GM23338 (cell line): ENCODE measurements at regions not wholly inside any gene's neighbourhood (a gene's known extent, or its start where the extent isn't known, plus 50 kb on each side); places are given as distances from the start of the nearest gene placed in this dataset.

Experiments used
- ATAC-seq: fragments of 200-7000 bp; cut with Tn5 transposase; 3 replicates; pipeline ENCODE4 v1.9.1; 2020
- DNase-seq: peaks from one replicate; pipeline ENCODE4 v3.0.0-alpha.2; 2015; ENCODE audit warnings: low spot score
- H2AFZ ChIP-seq: fragments of 200-600 bp; sonication (generic); 2 replicates; pipeline ENCODE4 v1.8.0; 2016; ENCODE audit warnings: antibody characterized with exemption, mild to moderate bottlenecking, moderate library complexity
- H3F3A ChIP-seq: fragments of 200-600 bp; sonication (generic); replicated peaks from 2 replicates; pipeline ENCODE4 v1.8.0; 2017; ENCODE audit warnings: antibody characterized with exemption, mixed run types, low read depth
- H3K27ac ChIP-seq: fragments of 200-600 bp; sonication (generic); 2 replicates; pipeline ENCODE4 v1.6.1; 2016; ENCODE audit warnings: low read depth
- H3K27me3 ChIP-seq: fragments of 200-600 bp; sonication (generic); 2 replicates; pipeline ENCODE4 v1.8.0; 2016; ENCODE audit warnings: mild to moderate bottlenecking, mixed run types, moderate library complexity; ENCODE audit not compliant: insufficient read depth
- H3K36me3 ChIP-seq: fragments of 200-600 bp; sonication (generic); 2 replicates; pipeline ENCODE4 v1.8.0; 2016; ENCODE audit warnings: mild to moderate bottlenecking; ENCODE audit not compliant: insufficient read depth
- H3K4me1 ChIP-seq: fragments of 200-600 bp; sonication (generic); 2 replicates; pipeline ENCODE4 v1.8.0; 2016; ENCODE audit warnings: mild to moderate bottlenecking, moderate library complexity; ENCODE audit not compliant: insufficient read depth
- H3K4me2 ChIP-seq: fragments of 200-600 bp; sonication (generic); 2 replicates; pipeline ENCODE4 v1.7.1; 2017; ENCODE audit warnings: mixed run types
- H3K4me3 ChIP-seq: fragments of 200-600 bp; sonication (generic); 2 replicates; pipeline ENCODE4 v1.6.1; 2016; ENCODE audit warnings: mixed run types
- H3K79me2 ChIP-seq: fragments of 200-600 bp; sonication (generic); replicated peaks from 2 replicates; pipeline ENCODE4 v1.8.0; 2017; ENCODE audit warnings: mild to moderate bottlenecking; ENCODE audit not compliant: insufficient read depth
- H3K9me2 ChIP-seq: fragments of 200-600 bp; sonication (generic); 2 replicates; pipeline ENCODE4 v1.8.0; 2017; ENCODE audit not compliant: insufficient read depth
- H4K20me1 ChIP-seq: fragments of 200-600 bp; sonication (generic); replicated peaks from 2 replicates; pipeline ENCODE4 v1.8.0; 2017; ENCODE audit warnings: mild to moderate bottlenecking; ENCODE audit not compliant: insufficient read depth
- H3K27ac Mint-ChIP-seq: 2 replicates; pipeline ENCODE4 v1.8.0; 2020; ENCODE audit warnings: inconsistent platforms, mild to moderate bottlenecking, moderate library complexity, mixed read lengths
- H3K27me3 Mint-ChIP-seq: 3 replicates; pipeline ENCODE4 v1.8.0; 2022; ENCODE audit warnings: low read depth, mild to moderate bottlenecking, moderate library complexity, mixed read lengths, inconsistent platforms; ENCODE audit not compliant: insufficient read depth, poor library complexity
- H3K36me3 Mint-ChIP-seq: 3 replicates; pipeline ENCODE4 v1.8.0; 2021; ENCODE audit warnings: low read depth, mild to moderate bottlenecking, inconsistent platforms, moderate library complexity, mixed read lengths
- H3K4me1 Mint-ChIP-seq: 3 replicates; pipeline ENCODE4 v1.8.0; 2020; ENCODE audit warnings: mild to moderate bottlenecking, inconsistent platforms, mixed read lengths
- H3K4me3 Mint-ChIP-seq: 3 replicates; pipeline ENCODE4 v1.8.0; 2021; ENCODE audit warnings: moderate library complexity, mild to moderate bottlenecking, inconsistent platforms, mixed read lengths
- H3K9me3 Mint-ChIP-seq: 3 replicates; pipeline ENCODE4 v1.8.0; 2020; ENCODE audit warnings: moderate library complexity, mild to moderate bottlenecking, inconsistent platforms, mixed read lengths
- CREB1 ChIP-seq: fragments of 250-450 bp; sonication (Bioruptor Pico); IDR thresholded peaks from 2 replicates; pipeline ENCODE4 v1.5.0; 2020; ENCODE audit warnings: low read depth, mild to moderate bottlenecking, moderate library complexity
- ETS1 ChIP-seq: IDR thresholded peaks from 2 replicates; pipeline ENCODE4 v1.6.1; 2016; ENCODE audit warnings: antibody characterized with exemption
- EZH2 ChIP-seq: fragments of 200-600 bp; sonication (generic); IDR thresholded peaks from one replicate; pipeline ENCODE4 v1.8.0; 2017; ENCODE audit warnings: antibody characterized with exemption, mild to moderate bottlenecking, low read depth; ENCODE audit not compliant: unreplicated experiment
- EZH2phosphoT487 ChIP-seq: fragments of 200-600 bp; sonication (generic); IDR thresholded peaks from one replicate; pipeline ENCODE4 v1.8.1; 2018; ENCODE audit warnings: antibody characterized with exemption; ENCODE audit not compliant: unreplicated experiment
- JUNB ChIP-seq: IDR thresholded peaks from one replicate; pipeline ENCODE4 v1.6.1; 2016; ENCODE audit warnings: antibody characterized with exemption; ENCODE audit not compliant: unreplicated experiment
- NANOG ChIP-seq: IDR thresholded peaks from 2 replicates; pipeline ENCODE4 v1.6.1; 2016; ENCODE audit warnings: antibody characterized with exemption, borderline replicate concordance
- POLR2AphosphoS5 ChIP-seq: IDR thresholded peaks from 2 replicates; pipeline ENCODE4 v1.6.1; 2016; ENCODE audit warnings: antibody characterized with exemption, low read depth
- STAT1 ChIP-seq: IDR thresholded peaks from one replicate; pipeline ENCODE4 v1.6.1; 2016; ENCODE audit warnings: antibody characterized with exemption; ENCODE audit not compliant: unreplicated experiment
- ZNF114 ChIP-seq: fragments of 250-450 bp; sonication (Bioruptor Pico); IDR thresholded peaks from 2 replicates; pipeline ENCODE4 v1.5.0; 2020; ENCODE audit warnings: mild to moderate bottlenecking, moderate library complexity
- ZNF462 ChIP-seq: fragments of 250-450 bp; sonication (Bioruptor Pico); IDR thresholded peaks from 2 replicates; pipeline ENCODE4 v1.5.0; 2020; ENCODE audit warnings: mild to moderate bottlenecking, moderate library complexity

- H3K4me2 ChIP-seq = no peak overlapping the region
- Mint-ChIP-seq H3K27me3 (peaks cover 4% of the 10 kb centered on the region), H3K9me3 (no peaks in the 10 kb centered on the region), H3K4me3 (no peak overlapping the region), H3K36me3 (no peaks in the 10 kb centered on the region), H3K4me1 (peaks cover 3% of the 10 kb centered on the region; the same call in 1 of the 3 replicates), H3K27ac (no peak overlapping the region)
- ATAC-seq (no peak), DNase-seq (no peak)
- H3F3A ChIP-seq = no peaks in the 10 kb centered on the region
- no peaks in the 10 kb centered on the region for H3K36me3 ChIP-seq
- no peaks in the 10 kb centered on the region for H3K79me2 ChIP-seq
- no peak overlapping the region for H3K27ac ChIP-seq
- H2AFZ ChIP-seq = no peak overlapping the region
- no peak for TF ChIP-seq ZNF114 (CRISPR knock-in tag)
- no peak for TF ChIP-seq NANOG
- TF ChIP-seq JUNB = no peak
- no peak for TF ChIP-seq EZH2
- no peak for TF ChIP-seq CREB1 (CRISPR knock-in tag)
- TF ChIP-seq STAT1 = no peak
- TF ChIP-seq POLR2AphosphoS5 = no peak
- TF ChIP-seq EZH2phosphoT487 = no peak
- no peak for TF ChIP-seq ETS1
- no peak for TF ChIP-seq ZNF462 (CRISPR knock-in tag)
- H4K20me1 ChIP-seq = no peaks in the 10 kb centered on the region; the same call in 1 of the 2 replicates
- no peaks in the 10 kb centered on the region for H3K27me3 ChIP-seq
- H3K4me1 ChIP-seq = no peaks in the 10 kb centered on the region
- no peak overlapping the region for H3K4me3 ChIP-seq
- H3K9me2 ChIP-seq = no peaks in the 10 kb centered on the region
Measured at GRCh38 chr1:230507236-230507635, 81.1 kb upstream of the PGBD5 start.
